ENCODE measurements at regions not wholly inside any gene's neighbourhood (a gene's known extent, or its start where the extent isn't known, plus 50 kb on each side); places are given as distances from the start of the nearest gene placed in this dataset.

DNA sequence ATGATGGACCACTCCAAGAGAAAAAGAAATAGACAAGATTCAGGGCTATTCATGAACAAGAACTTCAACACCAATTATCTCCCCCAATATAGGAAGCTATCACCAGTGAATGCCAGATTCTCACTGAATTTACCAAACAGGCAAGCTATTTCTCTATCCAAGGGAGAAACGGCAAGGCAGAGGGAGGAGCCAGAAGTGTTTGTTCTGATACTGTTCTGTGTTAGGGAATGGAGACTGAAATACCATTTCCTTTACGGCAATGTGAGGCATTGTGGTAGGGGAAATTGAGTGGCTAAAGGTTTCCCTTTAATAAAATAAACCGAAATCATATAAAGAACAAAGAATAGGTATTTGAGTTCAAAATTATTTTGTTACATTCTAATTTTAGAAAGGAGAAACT lies 68.0 kb upstream of the ALDH1A1 start:
- Histone ChIP-seq H3K79me2 (ENCODE audit: insufficient read depth, low read length) (no peaks in the 10 kb centered on the region), H3K9me3 (ENCODE audit: insufficient read depth, low read length) (no peaks in the 10 kb centered on the region), H3K27me3 (ENCODE audit: low read length) (no peaks in the 10 kb centered on the region), H3K4me2 (ENCODE audit: low read depth, low read length, poor library complexity, severe bottlenecking) (no peak overlapping the region), H4K20me1 (ENCODE audit: low read depth, low read length) (no peaks in the 10 kb centered on the region), H2AFZ (ENCODE audit: low read depth, low read length, severe bottlenecking) (no peak overlapping the region), H3K4me3 (ENCODE audit: insufficient read depth, low read length, poor library complexity, severe bottlenecking) (no peak overlapping the region), H3K9me2 (replicated peaks; ENCODE audit: insufficient read depth, low read length) (no peaks in the 10 kb centered on the region), H3F3A (ENCODE audit: insufficient read depth) (no peaks in the 10 kb centered on the region), H3K27ac (ENCODE audit: low read depth, low read length) (no peak overlapping the region), H3K9ac (ENCODE audit: low read length) (no peak overlapping the region), H3K36me3 (ENCODE audit: low read length) (no peaks in the 10 kb centered on the region)
- TF ChIP-seq, protein P1, sequence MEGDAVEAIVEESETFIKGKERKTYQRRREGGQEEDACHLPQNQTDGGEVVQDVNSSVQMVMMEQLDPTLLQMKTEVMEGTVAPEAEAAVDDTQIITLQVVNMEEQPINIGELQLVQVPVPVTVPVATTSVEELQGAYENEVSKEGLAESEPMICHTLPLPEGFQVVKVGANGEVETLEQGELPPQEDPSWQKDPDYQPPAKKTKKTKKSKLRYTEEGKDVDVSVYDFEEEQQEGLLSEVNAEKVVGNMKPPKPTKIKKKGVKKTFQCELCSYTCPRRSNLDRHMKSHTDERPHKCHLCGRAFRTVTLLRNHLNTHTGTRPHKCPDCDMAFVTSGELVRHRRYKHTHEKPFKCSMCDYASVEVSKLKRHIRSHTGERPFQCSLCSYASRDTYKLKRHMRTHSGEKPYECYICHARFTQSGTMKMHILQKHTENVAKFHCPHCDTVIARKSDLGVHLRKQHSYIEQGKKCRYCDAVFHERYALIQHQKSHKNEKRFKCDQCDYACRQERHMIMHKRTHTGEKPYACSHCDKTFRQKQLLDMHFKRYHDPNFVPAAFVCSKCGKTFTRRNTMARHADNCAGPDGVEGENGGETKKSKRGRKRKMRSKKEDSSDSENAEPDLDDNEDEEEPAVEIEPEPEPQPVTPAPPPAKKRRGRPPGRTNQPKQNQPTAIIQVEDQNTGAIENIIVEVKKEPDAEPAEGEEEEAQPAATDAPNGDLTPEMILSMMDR (IDR thresholded peaks at IDR 0.05; ENCODE audit: insufficient read depth, low read length, poor library complexity, severe bottlenecking) = no peak
- TF ChIP-seq EZH2phosphoT487 (conservative IDR thresholded peaks at IDR 0.05; ENCODE audit: low read length) = no peak

DNA sequence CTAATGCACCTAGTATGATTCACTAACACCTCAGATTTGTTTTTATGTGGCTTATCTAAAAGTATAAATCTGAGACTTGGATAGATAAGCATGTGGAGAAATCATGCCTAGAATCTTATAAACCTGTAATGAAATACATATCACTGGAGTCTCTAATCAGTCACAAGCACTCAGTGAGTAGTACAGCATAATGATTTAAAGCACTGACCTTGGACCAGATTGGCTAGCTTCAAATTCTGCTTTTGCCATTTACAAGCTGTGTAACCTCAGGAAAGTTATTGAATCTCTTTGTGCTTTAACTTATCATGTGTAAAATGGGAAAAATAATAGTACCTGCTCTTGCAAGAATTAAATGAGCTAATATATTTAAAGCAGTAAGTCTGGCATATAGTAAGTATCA lies 61.2 kb upstream of the ALDH1A1 start:
- no peaks in the 10 kb centered on the region for H4K20me1 ChIP-seq (ENCODE audit: low read depth, low read length)
- H3K4me2 ChIP-seq (ENCODE audit: low read depth, low read length, poor library complexity, severe bottlenecking) = no peak overlapping the region
- H2AFZ ChIP-seq (ENCODE audit: low read depth, low read length, severe bottlenecking) = no peak overlapping the region
- H3K4me3 ChIP-seq (ENCODE audit: insufficient read depth, low read length, poor library complexity, severe bottlenecking) = no peak overlapping the region
- H3F3A ChIP-seq (ENCODE audit: insufficient read depth) = no peaks in the 10 kb centered on the region
- H3K79me2 ChIP-seq (ENCODE audit: insufficient read depth, low read length) = no peaks in the 10 kb centered on the region
- H3K27me3 ChIP-seq (ENCODE audit: low read length) = no peaks in the 10 kb centered on the region
- TF ChIP-seq, protein P1 (IDR thresholded peaks at IDR 0.05; ENCODE audit: insufficient read depth, low read length, poor library complexity, severe bottlenecking) = no peak
- no peak for TF ChIP-seq EZH2phosphoT487 (conservative IDR thresholded peaks at IDR 0.05; ENCODE audit: low read length)
- no peaks in the 10 kb centered on the region for H3K36me3 ChIP-seq (ENCODE audit: low read length)
- no peak overlapping the region for H3K27ac ChIP-seq (ENCODE audit: low read depth, low read length)
- no peak overlapping the region for H3K9ac ChIP-seq (ENCODE audit: low read length)
- no peaks in the 10 kb centered on the region for H3K9me3 ChIP-seq (ENCODE audit: insufficient read depth, low read length)
- H3K9me2 ChIP-seq (replicated peaks; ENCODE audit: insufficient read depth, low read length) = no peaks in the 10 kb centered on the region

DNA sequence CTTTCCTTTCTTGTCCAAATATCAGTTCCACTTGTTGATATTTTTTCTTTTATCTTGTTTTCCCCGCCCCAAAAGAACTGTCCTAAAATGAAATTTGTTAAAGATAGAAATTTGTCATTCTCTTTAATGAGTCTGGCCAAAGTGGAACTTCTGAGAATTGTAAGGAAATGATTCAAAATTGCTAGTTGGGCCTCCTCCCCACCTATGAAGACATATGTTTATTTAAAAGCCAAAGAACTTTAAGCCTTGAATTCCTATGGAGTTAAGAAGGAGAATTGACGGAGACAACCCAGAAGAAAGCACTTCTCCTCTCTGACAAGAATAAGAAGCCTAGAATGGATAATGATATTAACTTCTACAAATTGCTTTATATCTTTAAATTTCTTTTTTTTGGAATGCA lies 59.1 kb upstream of the ALDH1A1 start:
- no peaks in the 10 kb centered on the region for H3K27me3 ChIP-seq (ENCODE audit: low read length)
- H3F3A ChIP-seq (ENCODE audit: insufficient read depth) = no peaks in the 10 kb centered on the region
- no peak for TF ChIP-seq EZH2phosphoT487 (conservative IDR thresholded peaks at IDR 0.05; ENCODE audit: low read length)
- TF ChIP-seq, protein P1 (IDR thresholded peaks at IDR 0.05; ENCODE audit: insufficient read depth, low read length, poor library complexity, severe bottlenecking) = no peak

More for the DNA sequence above, 59.1 kb upstream of the ALDH1A1 start:
- no peak overlapping the region for H3K27ac ChIP-seq (ENCODE audit: low read depth, low read length)
- H3K79me2 ChIP-seq (ENCODE audit: insufficient read depth, low read length) = no peaks in the 10 kb centered on the region
- H4K20me1 ChIP-seq (ENCODE audit: low read depth, low read length) = no peaks in the 10 kb centered on the region
- H3K4me2 ChIP-seq (ENCODE audit: low read depth, low read length, poor library complexity, severe bottlenecking) = no peak overlapping the region
- no peaks in the 10 kb centered on the region for H3K36me3 ChIP-seq (ENCODE audit: low read length)
- H3K9me2 ChIP-seq (replicated peaks; ENCODE audit: insufficient read depth, low read length) = no peaks in the 10 kb centered on the region
- no peak overlapping the region for H3K9ac ChIP-seq (ENCODE audit: low read length)
- no peaks in the 10 kb centered on the region for H3K9me3 ChIP-seq (ENCODE audit: insufficient read depth, low read length)
- no peak overlapping the region for H3K4me3 ChIP-seq (ENCODE audit: insufficient read depth, low read length, poor library complexity, severe bottlenecking)
- no peak overlapping the region for H2AFZ ChIP-seq (ENCODE audit: low read depth, low read length, severe bottlenecking)

All from SU-DHL-6 (cell line).